Amygdala (tissue), 56 donors: ENCODE measurements at regions not wholly inside any gene's neighbourhood (a gene's known extent, or its start where the extent isn't known, plus 50 kb on each side); places are given as distances from the start of the nearest gene placed in this dataset.

Experiments used
- DNase-seq, 56 donors: peaks; one replicate each; lab custom pipeline; 2025; lab: John Stamatoyannopoulos, UW

GRCh38 chr22:22835771-22836291 is 51.8 kb upstream of the IGLL5 start:
- no peak for DNase-seq

DNA sequence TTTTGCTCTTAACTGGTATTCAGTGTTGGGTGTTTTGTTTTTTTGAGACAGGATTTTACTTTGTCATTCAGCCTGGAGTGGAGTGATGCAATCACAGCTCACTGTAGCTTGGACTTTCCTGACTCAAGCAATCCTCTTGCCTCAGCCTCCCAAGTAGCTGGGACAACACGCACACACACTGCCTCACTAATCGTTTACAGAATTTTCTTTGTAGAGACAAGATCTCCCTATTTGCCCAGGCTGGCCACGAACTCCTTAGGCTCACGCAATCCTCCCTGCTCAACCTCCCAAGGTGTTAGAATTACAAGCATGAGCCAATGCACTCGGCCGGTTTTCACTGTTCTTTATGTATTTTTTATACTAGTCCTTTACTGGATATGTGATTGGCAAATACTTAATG is 51.0 kb upstream of the IGLL5 start:
- DNase-seq = no peak
